HCT116 (cell line): ENCODE measurements at regions not wholly inside any gene's neighbourhood (a gene's known extent, or its start where the extent isn't known, plus 50 kb on each side); places are given as distances from the start of the nearest gene placed in this dataset.

Source experiments
- CBX3 ChIP-seq: IDR thresholded peaks from 2 replicates; pipeline ENCODE4 v1.6.1; 2012; ENCODE audit warnings: low read depth
- EZH2 ChIP-seq: fragments of 200-600 bp; sonication (generic); IDR thresholded peaks from 2 replicates; pipeline ENCODE4 v1.6.1; 2017; ENCODE audit warnings: antibody characterized with exemption, mixed run types
- POLR2AphosphoS5 ChIP-seq: IDR thresholded peaks from 2 replicates; pipeline ENCODE4 v1.6.1; 2011; ENCODE audit warnings: mild to moderate bottlenecking, low read depth, low read length, moderate library complexity
- RAD21 ChIP-seq: IDR thresholded peaks from 2 replicates; pipeline ENCODE4 v1.6.1; 2012; ENCODE audit warnings: low read depth, mild to moderate bottlenecking
- SIN3A ChIP-seq: IDR thresholded peaks from 2 replicates; pipeline ENCODE4 v1.6.1; 2012; ENCODE audit warnings: low read depth
- TCF7L2 ChIP-seq: IDR thresholded peaks from 2 replicates; pipeline ENCODE4 v1.7.0; 2011; ENCODE audit warnings: borderline replicate concordance, inconsistent platforms; ENCODE audit not compliant: insufficient read depth, insufficient read length; ENCODE audit errors: extremely low read depth
- TF ChIP-seq, protein P1 (sequence below), 3 experiments: fragments of 200-600 bp in 1 of 3; sonication (generic) in 1 of 3; IDR thresholded peaks in 2 of 3; conservative IDR thresholded peaks in 1 of 3; 2 replicates each; pipeline ENCODE4 v1.5.1; 2012 to 2017; ENCODE audit warnings: low read depth in 2 of 3, low read length in 2 of 3, antibody characterized with exemption in 1 of 3, borderline replicate concordance in 1 of 3, control low read depth in 1 of 3, mild to moderate bottlenecking in 1 of 3, mixed read lengths in 1 of 3, mixed run types in 1 of 3, moderate library complexity in 1 of 3; ENCODE audit not compliant: insufficient read depth in 1 of 3
- TF ChIP-seq, protein P2 (sequence below): IDR thresholded peaks from 2 replicates; pipeline ENCODE4 v1.6.1; 2011; ENCODE audit warnings: mild to moderate bottlenecking, low read length, moderate library complexity; ENCODE audit not compliant: insufficient replicate concordance; ENCODE audit errors: extremely low read depth

DNA sequence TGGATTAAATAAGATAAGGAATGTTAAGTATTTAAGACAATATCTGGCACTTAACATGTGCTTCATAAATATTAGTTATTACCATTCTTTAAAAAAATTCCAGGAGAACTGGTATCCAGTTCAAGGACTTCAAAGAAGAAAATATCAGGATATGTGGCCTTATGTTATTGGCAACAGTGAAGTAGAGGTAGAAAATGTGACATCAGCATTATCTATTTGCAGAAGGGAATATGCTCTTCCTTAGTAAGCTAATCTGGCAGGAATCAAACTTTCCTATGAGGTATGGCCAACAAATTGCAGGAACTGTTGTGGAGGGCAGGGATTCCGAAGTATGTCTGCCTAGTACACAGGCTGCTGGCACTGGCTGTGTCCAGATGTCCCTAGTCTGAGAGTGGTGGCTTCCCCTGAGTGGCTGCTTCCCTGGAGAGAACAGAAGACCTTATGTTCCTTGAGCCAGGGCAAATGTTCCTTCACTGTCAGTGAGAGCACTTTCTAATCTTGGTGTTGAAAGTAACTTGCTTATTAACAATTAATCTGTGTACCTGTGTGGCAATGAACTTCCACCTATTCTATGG lies 351.7 kb upstream of the THRB start:
- TF ChIP-seq, protein P1, sequence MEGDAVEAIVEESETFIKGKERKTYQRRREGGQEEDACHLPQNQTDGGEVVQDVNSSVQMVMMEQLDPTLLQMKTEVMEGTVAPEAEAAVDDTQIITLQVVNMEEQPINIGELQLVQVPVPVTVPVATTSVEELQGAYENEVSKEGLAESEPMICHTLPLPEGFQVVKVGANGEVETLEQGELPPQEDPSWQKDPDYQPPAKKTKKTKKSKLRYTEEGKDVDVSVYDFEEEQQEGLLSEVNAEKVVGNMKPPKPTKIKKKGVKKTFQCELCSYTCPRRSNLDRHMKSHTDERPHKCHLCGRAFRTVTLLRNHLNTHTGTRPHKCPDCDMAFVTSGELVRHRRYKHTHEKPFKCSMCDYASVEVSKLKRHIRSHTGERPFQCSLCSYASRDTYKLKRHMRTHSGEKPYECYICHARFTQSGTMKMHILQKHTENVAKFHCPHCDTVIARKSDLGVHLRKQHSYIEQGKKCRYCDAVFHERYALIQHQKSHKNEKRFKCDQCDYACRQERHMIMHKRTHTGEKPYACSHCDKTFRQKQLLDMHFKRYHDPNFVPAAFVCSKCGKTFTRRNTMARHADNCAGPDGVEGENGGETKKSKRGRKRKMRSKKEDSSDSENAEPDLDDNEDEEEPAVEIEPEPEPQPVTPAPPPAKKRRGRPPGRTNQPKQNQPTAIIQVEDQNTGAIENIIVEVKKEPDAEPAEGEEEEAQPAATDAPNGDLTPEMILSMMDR (IDR thresholded peaks at IDR 0.05 in 2 of 3, conservative IDR thresholded peaks at IDR 0.05 in 1 of 3; ENCODE audit: borderline replicate concordance in 1 of 3, insufficient read depth in 1 of 3, low read depth in 2 of 3, low read length in 2 of 3), result no peak
- TF ChIP-seq, protein P2, sequence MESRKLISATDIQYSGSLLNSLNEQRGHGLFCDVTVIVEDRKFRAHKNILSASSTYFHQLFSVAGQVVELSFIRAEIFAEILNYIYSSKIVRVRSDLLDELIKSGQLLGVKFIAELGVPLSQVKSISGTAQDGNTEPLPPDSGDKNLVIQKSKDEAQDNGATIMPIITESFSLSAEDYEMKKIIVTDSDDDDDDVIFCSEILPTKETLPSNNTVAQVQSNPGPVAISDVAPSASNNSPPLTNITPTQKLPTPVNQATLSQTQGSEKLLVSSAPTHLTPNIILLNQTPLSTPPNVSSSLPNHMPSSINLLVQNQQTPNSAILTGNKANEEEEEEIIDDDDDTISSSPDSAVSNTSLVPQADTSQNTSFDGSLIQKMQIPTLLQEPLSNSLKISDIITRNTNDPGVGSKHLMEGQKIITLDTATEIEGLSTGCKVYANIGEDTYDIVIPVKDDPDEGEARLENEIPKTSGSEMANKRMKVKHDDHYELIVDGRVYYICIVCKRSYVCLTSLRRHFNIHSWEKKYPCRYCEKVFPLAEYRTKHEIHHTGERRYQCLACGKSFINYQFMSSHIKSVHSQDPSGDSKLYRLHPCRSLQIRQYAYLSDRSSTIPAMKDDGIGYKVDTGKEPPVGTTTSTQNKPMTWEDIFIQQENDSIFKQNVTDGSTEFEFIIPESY, result no peak
- no peak for TF ChIP-seq EZH2
- no peak for TF ChIP-seq POLR2AphosphoS5
- TF ChIP-seq CBX3, result no peak
- no peak for TF ChIP-seq RAD21
- TF ChIP-seq SIN3A, result no peak
- no peak for TF ChIP-seq TCF7L2
